HG02763 (cell line): ENCODE measurements at regions not wholly inside any gene's neighbourhood (a gene's known extent, or its start where the extent isn't known, plus 50 kb on each side); places are given as distances from the start of the nearest gene placed in this dataset.

Experiments
- ATAC-seq: cut with Tn5 transposase; IDR thresholded peaks from one replicate; pipeline ENCODE4 v1.9.1; 2021; ENCODE audit warnings: mild to moderate bottlenecking, moderate library complexity; ENCODE audit not compliant: unreplicated experiment

DNA sequence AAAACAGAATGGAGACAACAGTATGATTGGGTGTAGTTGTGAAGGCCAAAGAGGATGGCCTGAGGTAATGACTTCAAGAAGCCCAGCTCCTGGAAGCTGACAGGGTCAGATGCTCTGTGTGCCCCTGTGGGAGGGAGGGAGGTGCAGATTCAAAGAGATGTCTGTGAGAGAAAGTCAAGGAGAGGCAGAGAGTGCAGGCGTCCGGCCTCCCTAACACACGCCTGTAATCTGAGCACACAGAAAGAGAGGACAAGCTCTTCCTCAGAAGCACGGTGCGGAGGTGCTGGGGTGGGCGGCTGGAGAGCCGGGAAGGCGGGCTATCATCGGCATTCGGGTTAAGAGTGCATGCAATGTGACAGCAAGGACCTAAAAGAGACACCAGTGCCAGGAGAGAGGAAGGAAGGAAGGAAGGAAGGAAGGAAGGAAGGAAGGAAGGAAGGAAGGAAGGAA lies 238.2 kb upstream of the HES1 start:
- ATAC-seq: no peak

DNA sequence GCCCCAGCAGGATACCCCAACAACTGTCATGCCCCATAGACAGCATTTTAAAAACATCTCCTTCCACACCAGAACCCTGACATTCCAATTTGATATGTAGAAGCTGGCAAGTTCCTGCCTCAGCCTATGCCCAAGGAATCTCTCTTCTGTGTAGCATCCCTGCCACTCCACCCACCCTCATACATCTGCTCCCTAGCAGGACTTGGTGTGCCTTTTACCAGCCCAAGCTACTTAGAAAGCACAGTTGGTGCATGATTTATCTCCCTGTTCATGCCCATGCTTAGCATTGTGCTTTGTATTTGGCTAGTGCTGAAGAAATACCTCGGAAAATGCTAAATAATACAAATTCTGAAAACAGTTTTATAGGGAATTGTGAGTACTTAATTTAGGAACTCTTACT lies 236.9 kb upstream of the HES1 start:
- ATAC-seq: no peak

DNA sequence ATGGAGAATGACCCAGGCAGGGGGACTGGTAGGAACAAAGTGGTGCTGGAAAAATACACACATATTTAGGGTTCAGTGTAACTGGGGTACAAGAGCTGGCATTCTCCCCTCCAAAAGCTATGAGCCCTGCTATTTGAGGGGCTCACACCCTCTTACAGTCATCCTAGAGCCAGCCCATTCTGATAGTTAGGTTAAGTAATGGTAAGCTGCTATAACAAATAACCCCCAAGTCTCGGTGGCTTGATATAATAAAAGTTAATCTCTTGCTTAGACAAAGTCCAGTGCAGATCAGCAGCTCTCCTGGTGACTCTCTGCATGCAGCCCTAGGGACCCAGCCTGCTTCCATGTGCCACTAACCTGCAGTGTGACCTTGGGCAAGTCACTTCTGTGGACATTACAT lies 234.9 kb upstream of the HES1 start:
- ATAC-seq: no peak

DNA sequence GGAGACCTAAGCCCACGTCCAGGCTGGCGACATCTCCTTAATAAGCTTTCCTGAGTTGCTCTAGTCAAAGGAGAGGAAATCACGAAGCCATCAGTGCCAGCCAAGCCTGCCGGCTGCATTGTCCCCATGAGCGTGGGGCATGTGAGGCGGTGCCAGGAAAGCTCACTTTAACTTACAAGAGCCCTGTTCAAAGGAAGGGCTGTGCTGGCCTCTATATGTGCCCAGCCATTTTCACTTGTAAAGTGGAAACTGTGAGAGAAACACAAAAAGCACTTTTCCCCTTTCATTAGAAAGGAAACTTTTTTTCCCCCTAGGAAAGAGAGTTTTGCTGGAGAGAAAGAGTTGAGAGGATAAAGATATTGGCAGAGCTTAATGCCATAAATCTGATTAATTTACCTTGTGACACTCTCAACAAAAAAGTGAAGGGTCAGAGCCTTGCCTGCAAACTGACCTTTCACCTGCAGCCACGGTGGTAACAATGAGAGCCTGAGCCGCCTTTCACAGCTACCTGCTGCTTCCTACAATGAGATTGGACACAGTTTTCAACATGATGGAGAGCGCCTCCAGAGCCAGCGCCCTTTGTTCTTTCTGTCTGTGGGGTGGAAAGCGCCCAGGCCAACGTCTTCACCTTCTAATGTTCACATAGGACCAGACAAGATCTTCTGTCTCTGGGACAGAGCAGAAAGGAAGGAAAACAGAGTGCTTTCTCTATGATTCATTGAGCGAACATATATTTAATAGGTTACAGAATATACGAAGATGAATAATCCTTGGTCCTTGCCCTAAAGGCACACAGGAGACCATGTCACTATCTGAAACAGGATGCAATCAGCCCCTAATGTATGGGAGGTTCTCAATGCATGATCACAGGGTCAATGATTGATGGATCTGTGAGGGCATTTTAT lies 233.1 kb upstream of the HES1 start:
- ATAC-seq: no peak

DNA sequence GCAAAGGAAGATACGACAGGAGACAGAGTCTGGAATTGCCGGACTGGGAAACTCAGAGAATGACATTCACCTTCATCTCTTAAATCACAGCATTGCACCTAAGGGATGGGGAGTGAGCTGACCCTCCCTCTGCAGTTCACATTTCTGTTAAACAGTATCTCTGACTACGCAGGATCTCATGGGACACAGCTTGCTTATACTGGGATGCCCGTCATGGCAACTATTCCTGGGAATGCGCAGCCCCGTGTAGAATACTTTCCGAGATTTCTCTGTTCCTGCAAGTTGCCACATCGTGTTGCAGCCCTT lies 232.5 kb upstream of the HES1 start:
- no peak for ATAC-seq

DNA sequence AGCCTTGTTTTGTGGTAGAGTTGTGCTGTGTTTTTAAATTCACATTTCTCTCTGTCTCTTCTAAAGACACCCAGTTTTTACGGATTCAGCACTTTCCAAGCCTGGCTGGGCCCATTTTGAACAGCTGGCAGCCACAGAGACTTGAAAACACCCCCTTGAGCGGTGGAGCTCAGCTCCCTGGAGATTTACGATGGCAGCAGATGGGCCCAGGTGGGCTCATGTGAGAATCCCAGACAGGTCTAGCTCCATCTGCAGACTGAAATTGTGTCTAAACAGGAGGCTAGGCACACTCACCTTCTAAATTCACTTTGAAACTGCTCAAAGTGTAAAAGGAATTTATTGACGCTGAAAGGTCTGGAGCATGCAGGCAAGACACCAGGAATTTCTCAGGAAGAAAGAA lies 232.0 kb upstream of the HES1 start:
- no peak for ATAC-seq

DNA sequence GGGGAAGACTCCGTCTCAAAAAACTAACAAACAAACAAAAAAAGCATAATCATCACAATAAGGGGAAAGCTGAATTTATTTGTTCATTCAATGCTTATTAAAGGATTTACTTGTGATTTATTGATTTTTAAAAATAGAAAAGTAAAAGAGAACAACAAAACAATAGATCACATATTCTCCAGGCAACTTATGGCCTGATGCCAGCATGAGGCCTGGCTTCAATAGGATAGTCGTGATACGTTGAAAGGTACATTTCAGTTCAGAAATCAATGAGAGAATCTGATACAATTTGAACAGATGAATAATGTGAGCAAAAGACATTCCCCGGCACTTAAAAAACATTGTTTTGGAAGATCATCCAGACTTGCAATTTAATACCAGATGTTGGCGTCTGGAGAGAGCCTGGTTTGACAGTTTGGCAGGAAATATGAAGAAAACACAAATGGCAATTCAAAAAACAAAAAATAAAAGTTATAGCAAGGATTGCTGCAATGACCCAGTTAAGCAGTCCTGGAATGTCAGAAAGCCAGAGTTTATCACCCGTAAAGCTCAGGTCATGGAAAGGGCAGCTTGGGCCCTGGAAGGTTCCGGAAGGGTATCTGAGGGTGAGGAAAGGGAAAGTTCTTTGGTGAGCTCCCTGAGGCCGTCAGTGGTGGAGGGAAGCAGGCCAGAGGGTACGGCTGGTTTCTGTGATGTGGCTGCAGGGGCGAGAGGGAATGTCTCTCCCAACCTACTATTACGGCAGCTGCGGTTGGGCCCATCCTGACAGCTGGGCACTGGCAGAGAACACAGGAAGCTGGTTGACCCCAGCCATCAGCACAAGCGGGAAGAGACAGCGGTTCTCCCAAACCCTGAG lies 230.2 kb upstream of the HES1 start:
- no peak for ATAC-seq

DNA sequence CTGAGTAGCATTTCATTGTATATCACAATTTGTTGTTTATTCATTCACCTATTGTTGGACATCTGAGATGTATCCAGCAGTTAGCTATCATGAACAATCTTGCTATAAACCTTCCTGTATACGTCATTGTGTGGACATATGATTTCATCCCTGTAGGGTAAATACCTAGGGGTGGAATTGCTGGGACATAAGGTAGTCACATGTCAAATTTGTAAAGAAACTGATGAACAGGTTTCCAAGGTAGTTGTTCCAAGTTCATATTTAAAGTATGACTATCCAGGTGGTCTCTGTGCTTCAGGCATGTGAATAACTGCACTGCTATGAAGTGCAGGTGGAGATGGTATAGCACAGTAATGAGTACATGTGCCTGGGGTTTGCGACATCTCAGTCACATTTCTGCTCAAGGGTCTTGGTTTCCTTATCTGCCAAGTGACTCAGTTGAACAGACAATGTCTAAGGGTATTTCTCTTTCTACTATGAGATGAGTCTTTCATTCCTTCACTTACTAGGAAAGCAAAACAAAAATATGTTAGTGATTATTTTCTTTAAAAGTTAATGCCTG lies 229.0 kb upstream of the HES1 start:
- no peak for ATAC-seq

DNA sequence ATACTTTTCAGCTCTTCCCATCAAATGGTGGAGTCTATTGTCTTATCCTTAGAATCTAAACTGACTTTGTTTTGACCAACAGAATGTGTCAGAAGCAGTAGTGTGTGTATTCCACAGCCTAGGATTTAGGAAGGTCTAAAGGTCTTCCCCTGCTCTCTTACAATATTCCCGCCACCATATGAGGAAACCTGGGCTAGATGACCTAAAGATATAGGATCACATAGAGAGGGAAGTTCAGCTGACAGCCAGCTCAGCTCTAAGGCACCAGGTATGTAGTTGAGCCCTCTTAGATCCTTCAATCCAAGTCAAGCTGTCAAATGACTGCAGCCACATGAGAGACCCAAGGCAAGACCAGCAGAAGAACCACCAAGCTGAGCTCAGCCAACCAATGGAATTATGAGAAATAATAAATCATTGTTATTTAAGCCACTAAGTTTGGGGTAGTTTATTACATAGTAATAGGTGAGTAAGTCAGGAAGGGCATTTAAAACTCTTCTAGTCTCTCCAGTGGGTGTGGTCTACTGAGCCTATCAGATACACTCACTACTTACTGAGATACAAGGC lies 227.7 kb upstream of the HES1 start:
- no peak for ATAC-seq

DNA sequence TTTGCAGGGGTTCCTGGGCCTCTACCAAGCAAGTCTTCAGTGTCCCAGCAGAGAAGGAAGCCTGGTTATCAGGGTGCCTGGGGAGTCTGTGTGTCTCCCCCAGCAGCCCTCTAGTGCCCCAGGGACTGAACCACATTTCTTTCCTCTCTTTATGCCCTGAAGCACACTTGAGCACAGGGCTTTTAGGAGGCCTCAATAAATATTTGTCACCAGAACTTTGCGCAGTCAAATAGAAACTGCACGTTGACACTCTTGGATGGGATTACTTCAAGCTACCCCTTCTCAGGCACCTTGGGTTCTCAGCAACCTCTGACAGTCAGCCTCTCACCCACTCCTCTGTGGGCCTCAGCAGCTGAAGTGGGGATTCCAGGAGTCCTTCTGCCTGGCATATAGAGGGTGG lies 226.6 kb upstream of the HES1 start:
- no peak for ATAC-seq

DNA sequence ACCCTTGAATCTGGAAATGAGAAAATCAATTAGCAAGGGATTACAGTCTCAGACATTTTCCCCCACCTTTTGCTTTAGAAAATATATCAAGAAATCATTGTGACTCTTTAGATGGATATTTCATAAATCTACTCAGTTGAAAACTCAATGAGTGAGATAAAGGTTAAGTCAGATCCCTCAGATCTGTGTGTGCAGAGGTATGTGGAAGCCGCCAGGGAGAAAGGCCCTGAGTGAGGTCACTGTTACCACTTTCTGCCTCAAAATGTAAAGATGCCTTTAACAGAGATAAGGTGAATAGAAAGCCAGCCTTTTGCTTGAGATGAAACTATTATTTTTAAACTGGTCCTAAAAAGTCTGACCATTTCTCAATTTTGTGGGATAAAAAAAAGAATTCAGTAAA lies 225.6 kb upstream of the HES1 start:
- no peak for ATAC-seq

DNA sequence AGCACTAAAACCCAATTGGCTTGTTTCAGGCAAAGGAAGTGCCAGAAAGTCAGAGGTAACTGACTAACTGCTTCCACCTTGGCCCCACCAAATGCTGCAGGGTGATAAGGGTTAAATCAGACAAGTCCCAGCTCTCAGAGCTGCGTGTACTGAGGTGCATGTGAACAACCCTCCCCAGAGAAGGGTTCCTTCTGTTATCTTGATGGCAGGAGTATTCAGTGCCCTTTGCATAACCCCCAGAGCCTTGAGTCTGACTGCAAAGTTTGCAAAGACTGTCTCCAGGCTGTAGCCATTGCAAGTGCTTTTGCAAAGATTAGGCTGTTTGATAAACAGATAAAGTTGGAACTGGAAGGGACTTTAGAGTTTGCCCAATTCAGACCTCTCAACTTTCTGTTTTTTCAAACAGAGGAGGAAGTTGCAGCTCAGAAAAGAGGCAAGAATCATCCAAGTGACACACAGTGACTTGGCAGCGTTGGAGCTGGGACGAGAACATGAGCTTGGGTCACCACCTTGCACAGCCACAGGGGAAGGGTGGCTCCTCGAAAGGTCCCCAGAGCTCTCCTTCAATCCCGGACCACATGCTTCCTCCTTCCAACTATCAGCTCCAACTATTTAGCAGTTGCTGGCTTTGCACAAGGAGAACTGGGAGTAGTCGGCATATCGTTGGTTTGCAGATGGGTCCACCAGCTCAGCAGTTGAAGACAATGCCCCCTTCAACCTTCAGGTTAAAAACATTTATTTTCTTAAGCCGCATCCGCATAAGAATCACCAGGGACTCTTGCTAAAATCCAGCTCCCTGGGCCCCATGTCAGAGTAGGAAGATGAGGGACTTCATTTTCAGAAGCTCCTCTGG lies 224.8 kb upstream of the HES1 start:
- no peak for ATAC-seq

DNA sequence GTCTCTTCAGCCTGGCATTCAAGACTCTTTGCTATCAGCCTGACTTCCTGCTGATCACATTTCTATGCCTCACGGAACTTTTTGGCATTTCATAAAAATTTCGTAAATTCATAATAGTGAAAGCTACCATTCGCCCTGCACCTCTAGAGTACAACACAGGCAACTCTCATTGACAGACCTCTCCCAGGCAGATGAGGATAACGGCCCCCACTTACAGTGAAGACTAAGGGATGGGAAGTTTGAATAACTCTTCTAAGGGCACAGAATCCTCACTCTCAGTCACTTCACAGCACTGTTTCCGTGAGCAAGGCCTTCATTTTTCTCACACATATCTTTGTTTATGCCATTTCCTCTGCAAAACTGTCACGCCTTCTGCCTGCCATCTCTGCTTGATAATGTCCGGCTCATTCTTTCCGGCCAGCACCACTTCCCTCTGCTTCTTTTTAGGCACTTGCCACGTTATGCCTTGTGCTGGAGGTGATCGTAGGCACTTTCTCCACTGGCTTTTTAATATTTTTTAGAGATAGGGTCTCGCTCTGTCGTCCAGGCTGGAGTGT lies 224.1 kb upstream of the HES1 start:
- ATAC-seq: no peak

DNA sequence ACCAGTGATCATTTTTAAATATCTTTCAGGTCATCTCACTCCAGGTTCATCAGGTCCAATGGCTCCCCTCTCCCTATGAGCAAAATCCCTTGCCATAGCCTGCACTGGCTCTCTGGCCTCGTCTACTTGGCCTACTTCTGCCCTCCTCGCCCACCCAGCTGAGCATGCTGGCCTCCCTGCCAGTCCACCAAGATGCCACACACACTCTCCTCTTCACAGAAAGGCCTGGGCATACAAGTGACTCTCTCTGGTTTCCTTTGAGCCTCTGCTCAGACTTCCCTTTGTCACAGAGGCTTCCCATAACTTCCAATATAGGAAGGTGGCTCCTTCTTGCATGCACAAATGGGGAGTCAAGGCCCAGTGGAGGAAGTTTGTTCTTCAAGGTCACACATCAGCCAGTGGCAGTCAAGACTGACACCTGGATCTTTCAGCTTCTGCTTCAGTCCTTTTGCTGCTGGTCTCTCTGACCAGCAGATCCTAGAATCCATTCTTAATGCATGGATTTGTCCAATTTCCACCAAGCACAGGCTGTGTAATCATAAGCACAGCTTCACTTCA lies 223.2 kb upstream of the HES1 start:
- ATAC-seq: no peak

DNA sequence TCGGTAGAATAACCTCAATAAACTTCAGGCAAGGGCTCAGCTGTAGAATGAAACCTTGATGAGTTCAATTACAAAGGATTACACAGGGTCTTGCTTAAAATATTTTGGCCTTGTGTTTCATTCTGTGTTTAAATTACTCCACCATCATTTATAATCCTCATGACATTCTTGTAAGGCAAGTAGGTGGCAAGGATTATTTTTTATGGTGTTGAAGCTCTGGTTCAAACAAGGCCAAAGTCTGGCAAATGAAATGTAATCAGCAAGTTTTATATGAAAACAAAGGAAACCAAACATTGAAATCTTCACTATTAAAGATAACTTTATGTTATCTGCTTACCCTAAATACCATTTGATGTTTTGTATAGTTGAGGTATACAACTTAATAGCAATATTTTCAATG lies 221.3 kb upstream of the HES1 start:
- no peak for ATAC-seq

DNA sequence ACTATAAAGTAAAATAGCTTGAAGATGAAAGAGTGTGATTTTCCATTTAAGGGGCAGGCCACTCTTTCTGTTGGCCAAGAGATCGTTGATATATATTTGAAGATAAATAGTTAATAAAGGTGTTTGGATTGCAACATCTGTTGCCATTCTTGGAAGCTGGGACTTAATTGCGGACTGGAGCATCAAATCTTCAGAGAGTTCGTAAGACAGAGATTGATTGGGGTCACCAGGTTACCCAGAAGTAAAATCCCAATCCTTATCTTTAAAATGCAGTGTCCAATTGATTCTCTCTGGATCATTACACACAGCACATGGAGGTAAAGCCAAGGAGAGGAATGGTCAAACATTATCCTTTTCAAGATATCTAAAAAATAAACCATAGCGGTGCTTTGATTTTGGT lies 220.8 kb upstream of the HES1 start:
- ATAC-seq: no peak

DNA sequence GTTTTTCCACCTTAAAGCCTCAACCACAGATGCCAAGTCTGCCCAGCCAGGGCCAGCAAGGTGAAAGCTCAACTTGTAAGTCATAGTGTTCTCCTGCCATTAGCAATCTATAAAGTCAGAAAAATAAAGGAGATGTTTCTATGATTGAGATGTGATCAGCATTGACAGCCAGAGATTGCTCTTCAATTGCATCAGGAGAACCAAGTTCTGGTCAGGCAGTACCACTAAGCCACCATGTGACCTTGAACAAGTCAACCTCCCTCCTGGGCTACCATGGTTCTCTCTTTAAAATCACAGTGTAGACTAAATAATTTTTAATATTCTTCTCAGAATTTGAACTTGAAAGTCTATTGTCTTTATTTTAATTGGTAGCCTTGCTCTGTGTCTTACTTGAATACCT lies 220.3 kb upstream of the HES1 start:
- ATAC-seq: no peak

DNA sequence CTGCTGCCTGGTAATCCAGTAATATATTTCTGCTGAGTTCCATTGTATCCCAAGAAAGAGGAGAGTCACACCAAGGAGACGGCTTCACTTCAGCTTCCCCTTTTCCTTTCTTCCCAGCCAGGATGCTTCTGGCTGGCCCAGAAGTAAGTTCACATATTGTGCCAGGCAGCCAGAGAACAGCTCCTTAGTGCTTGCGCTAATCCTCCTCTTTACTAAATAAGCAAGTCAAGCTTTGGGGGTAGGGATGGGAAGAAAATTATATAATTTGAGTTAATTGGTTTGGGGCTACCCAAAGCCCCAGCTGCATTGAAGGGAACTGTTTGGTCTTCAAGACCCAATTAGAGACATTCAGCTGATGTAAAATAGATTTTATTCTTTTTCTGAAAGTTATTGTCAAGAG lies 218.8 kb upstream of the HES1 start:
- ATAC-seq: no peak

DNA sequence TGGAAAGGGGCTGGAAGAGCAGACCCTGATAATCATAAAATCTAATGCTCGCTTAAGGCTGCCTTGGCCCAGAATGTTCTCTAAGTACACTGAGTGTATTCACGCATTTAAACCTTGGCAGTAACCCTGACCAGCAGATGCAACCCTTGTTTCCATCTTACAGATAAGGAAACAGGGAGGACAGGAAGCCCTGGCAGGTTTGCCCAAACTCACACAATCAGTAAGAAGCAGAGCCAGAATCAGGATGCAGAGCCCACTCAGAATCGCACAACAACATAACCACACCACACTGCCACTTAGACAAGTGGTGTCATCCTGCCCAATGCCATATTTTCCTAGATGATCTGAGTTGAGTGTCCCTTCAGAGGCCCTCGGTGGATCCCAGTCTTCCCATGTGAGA lies 214.5 kb upstream of the HES1 start:
- ATAC-seq: no peak
